ENCODE measurements at regions not wholly inside any gene's neighbourhood (a gene's known extent, or its start where the extent isn't known, plus 50 kb on each side); places are given as distances from the start of the nearest gene placed in this dataset.

DNA sequence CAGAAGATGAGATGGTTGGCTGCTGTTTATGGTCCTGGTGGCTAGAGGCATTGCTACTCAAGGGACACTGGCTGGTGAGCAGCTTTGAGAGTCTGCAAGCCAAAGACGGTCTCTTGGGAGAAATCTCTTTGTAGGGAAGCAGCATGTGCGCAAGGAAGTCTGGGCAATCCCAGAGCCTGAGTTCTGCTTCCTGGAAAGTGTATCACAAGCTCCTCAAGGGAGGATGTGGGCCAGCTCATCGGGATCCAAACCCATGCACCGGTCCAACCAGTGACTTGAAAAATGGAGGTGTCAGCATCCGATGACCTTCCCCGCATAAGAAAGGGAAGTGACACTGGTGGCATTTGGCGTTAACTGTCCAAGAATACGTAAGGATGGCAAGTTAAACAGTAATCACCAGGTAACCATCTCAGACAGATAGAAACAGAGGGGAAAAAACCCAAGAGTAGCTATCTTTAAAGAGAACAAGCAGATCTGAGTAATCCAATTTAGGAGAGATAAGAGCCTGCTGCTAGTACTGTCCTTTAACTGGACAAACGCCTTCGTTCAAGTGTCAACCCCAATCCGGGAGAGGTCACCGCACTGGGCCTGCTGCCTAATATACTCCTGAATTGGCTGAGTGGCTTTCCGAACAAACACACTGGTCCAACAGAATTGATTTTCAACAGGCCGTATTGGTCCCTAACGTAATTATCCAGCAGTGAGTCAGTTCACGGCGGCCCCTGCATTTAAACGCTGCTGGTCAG lies 303.0 kb upstream of the ZFHX3 start:
- 79% methylated on average over 7 of the region's 18 CpGs; no CpG with 5 or more reads in 1 of the 2 experiments for WGBS, 2 experiments (ENCODE audit: extremely low coverage in 2 of 2, insufficient read length in 1 of 2)
- CTCF ChIA-PET: no interaction called here

More for the DNA sequence above, 303.0 kb upstream of the ZFHX3 start:
- in situ Hi-C loops (cut with MboI; ENCODE audit: low sequenced_read_pairs) (no loop called here), dilution Hi-C loops (cut with HindIII; ENCODE audit: low sequenced_read_pairs, unreplicated experiment) (no loop called here), intact Hi-C loops (cut with micrococcal nuclease) (no loop called here)
- H3K4me1 ChIP-seq (ENCODE audit: control insufficient read depth, insufficient read depth, low read length): no peaks in the 10 kb centered on the region
- no peak overlapping the region for H3K14ac ChIP-seq (replicated peaks; ENCODE audit: low read depth, low read length)
- no peak overlapping the region for H2BK120ac ChIP-seq (ENCODE audit: low read depth, low read length)
- no peak overlapping the region for H3K56ac ChIP-seq (ENCODE audit: extremely low read depth, insufficient read depth, low read length)
- no peak overlapping the region for H3K23ac ChIP-seq (ENCODE audit: low read depth, low read length)
- ATAC-seq (ENCODE audit: low read depth): no peak
- no peak overlapping the region for H4K8ac ChIP-seq (ENCODE audit: low read depth in 2 of 2, low read length in 2 of 2)
- no peak overlapping the region for H2BK15ac ChIP-seq (ENCODE audit: low read depth, low read length)
- no peak overlapping the region for H2AFZ ChIP-seq (replicated peaks; ENCODE audit: low read length, poor library complexity)
- no peak overlapping the region for H3K4me2 ChIP-seq (ENCODE audit: low read depth, low read length)
- POLR2A ChIA-PET (ENCODE audit: unreplicated experiment): no interaction called here
- peaks cover 9% of the 10 kb centered on the region; the same call in 1 of the 2 replicates for H3K27me3 ChIP-seq (ENCODE audit: control insufficient read depth, insufficient read depth, low read length)
- no peaks in the 10 kb centered on the region for H3K9me1 ChIP-seq (ENCODE audit: insufficient read depth, low read length)
- no peak overlapping the region for H4K5ac ChIP-seq (ENCODE audit: low read depth, low read length)
- no peak overlapping the region for H4K91ac ChIP-seq (ENCODE audit: insufficient read depth, low read depth, low read length)
- H2BK20ac ChIP-seq (ENCODE audit: low read depth, low read length): no peak overlapping the region
- no peak overlapping the region for H3K4ac ChIP-seq (ENCODE audit: low read depth, low read length)
- H3K79me1 ChIP-seq (ENCODE audit: low read depth in 1 of 2, low read length in 2 of 2): no peaks in the 10 kb centered on the region
- TF ChIP-seq RFX5 (IDR thresholded peaks at IDR 0.05; ENCODE audit: low read depth, low read length) (no peak), POLR2A (IDR thresholded peaks at IDR 0.05; ENCODE audit: low read depth, low read length) (no peak), CHD1 (IDR thresholded peaks at IDR 0.05; ENCODE audit: low read depth, low read length) (no peak), MAZ (IDR thresholded peaks at IDR 0.05; ENCODE audit: borderline replicate concordance, low read depth, low read length) (no peak), BHLHE40 (IDR thresholded peaks at IDR 0.05; ENCODE audit: low read depth, low read length) (no peak)
- TF ChIP-seq, protein P1, sequence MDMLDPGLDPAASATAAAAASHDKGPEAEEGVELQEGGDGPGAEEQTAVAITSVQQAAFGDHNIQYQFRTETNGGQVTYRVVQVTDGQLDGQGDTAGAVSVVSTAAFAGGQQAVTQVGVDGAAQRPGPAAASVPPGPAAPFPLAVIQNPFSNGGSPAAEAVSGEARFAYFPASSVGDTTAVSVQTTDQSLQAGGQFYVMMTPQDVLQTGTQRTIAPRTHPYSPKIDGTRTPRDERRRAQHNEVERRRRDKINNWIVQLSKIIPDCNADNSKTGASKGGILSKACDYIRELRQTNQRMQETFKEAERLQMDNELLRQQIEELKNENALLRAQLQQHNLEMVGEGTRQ (IDR thresholded peaks at IDR 0.05; ENCODE audit: low read depth, low read length): no peak
- H2AK9ac ChIP-seq (replicated peaks; ENCODE audit: low read depth, low read length, poor library complexity): no peak overlapping the region
- H3K27ac ChIP-seq (ENCODE audit: insufficient read depth, low read length): no peak overlapping the region
- H3K18ac ChIP-seq (ENCODE audit: low read depth, low read length): no peak overlapping the region
- no peak overlapping the region for H2BK5ac ChIP-seq (ENCODE audit: low read depth, low read length, poor library complexity, severe bottlenecking)
- no peak for DNase-seq
- no peak overlapping the region for H3K4me3 ChIP-seq (ENCODE audit: insufficient read depth, low read depth, low read length)
- no peaks in the 10 kb centered on the region for H3K9me3 ChIP-seq (ENCODE audit: control insufficient read depth, insufficient read depth, low read length)
- H2AK5ac ChIP-seq (ENCODE audit: low read depth, low read length): no peak overlapping the region
- no peaks in the 10 kb centered on the region for H3K36me3 ChIP-seq (ENCODE audit: control insufficient read depth, insufficient read depth, low read length)
- BruUV-seq (replicated peaks): no TSS peak
- no peaks in the 10 kb centered on the region for H4K20me1 ChIP-seq (ENCODE audit: insufficient read depth, low read length)
- no peak overlapping the region for H3K9ac ChIP-seq (ENCODE audit: low read depth, low read length)
